GM23338 (cell line): ENCODE measurements at regions not wholly inside any gene's neighbourhood (a gene's known extent, or its start where the extent isn't known, plus 50 kb on each side); places are given as distances from the start of the nearest gene placed in this dataset.

ENCODE experiments used
- ATAC-seq: fragments of 200-7000 bp; cut with Tn5 transposase; 3 replicates; pipeline ENCODE4 v1.9.1; 2020
- DNase-seq: peaks from one replicate; pipeline ENCODE4 v3.0.0-alpha.2; 2015; ENCODE audit warnings: low spot score
- H2AFZ ChIP-seq: fragments of 200-600 bp; sonication (generic); 2 replicates; pipeline ENCODE4 v1.8.0; 2016; ENCODE audit warnings: antibody characterized with exemption, mild to moderate bottlenecking, moderate library complexity
- H3F3A ChIP-seq: fragments of 200-600 bp; sonication (generic); replicated peaks from 2 replicates; pipeline ENCODE4 v1.8.0; 2017; ENCODE audit warnings: antibody characterized with exemption, mixed run types, low read depth
- H3K27ac ChIP-seq: fragments of 200-600 bp; sonication (generic); 2 replicates; pipeline ENCODE4 v1.6.1; 2016; ENCODE audit warnings: low read depth
- H3K27me3 ChIP-seq: fragments of 200-600 bp; sonication (generic); 2 replicates; pipeline ENCODE4 v1.8.0; 2016; ENCODE audit warnings: mild to moderate bottlenecking, mixed run types, moderate library complexity; ENCODE audit not compliant: insufficient read depth
- H3K36me3 ChIP-seq: fragments of 200-600 bp; sonication (generic); 2 replicates; pipeline ENCODE4 v1.8.0; 2016; ENCODE audit warnings: mild to moderate bottlenecking; ENCODE audit not compliant: insufficient read depth
- H3K4me1 ChIP-seq: fragments of 200-600 bp; sonication (generic); 2 replicates; pipeline ENCODE4 v1.8.0; 2016; ENCODE audit warnings: mild to moderate bottlenecking, moderate library complexity; ENCODE audit not compliant: insufficient read depth
- H3K4me2 ChIP-seq: fragments of 200-600 bp; sonication (generic); 2 replicates; pipeline ENCODE4 v1.7.1; 2017; ENCODE audit warnings: mixed run types
- H3K4me3 ChIP-seq: fragments of 200-600 bp; sonication (generic); 2 replicates; pipeline ENCODE4 v1.6.1; 2016; ENCODE audit warnings: mixed run types
- H3K79me2 ChIP-seq: fragments of 200-600 bp; sonication (generic); replicated peaks from 2 replicates; pipeline ENCODE4 v1.8.0; 2017; ENCODE audit warnings: mild to moderate bottlenecking; ENCODE audit not compliant: insufficient read depth
- H3K9me2 ChIP-seq: fragments of 200-600 bp; sonication (generic); 2 replicates; pipeline ENCODE4 v1.8.0; 2017; ENCODE audit not compliant: insufficient read depth
- H4K20me1 ChIP-seq: fragments of 200-600 bp; sonication (generic); replicated peaks from 2 replicates; pipeline ENCODE4 v1.8.0; 2017; ENCODE audit warnings: mild to moderate bottlenecking; ENCODE audit not compliant: insufficient read depth
- H3K27ac Mint-ChIP-seq: 2 replicates; pipeline ENCODE4 v1.8.0; 2020; ENCODE audit warnings: inconsistent platforms, mild to moderate bottlenecking, moderate library complexity, mixed read lengths
- H3K27me3 Mint-ChIP-seq: 3 replicates; pipeline ENCODE4 v1.8.0; 2022; ENCODE audit warnings: low read depth, mild to moderate bottlenecking, moderate library complexity, mixed read lengths, inconsistent platforms; ENCODE audit not compliant: insufficient read depth, poor library complexity
- H3K36me3 Mint-ChIP-seq: 3 replicates; pipeline ENCODE4 v1.8.0; 2021; ENCODE audit warnings: low read depth, mild to moderate bottlenecking, inconsistent platforms, moderate library complexity, mixed read lengths
- H3K4me1 Mint-ChIP-seq: 3 replicates; pipeline ENCODE4 v1.8.0; 2020; ENCODE audit warnings: mild to moderate bottlenecking, inconsistent platforms, mixed read lengths
- H3K4me3 Mint-ChIP-seq: 3 replicates; pipeline ENCODE4 v1.8.0; 2021; ENCODE audit warnings: moderate library complexity, mild to moderate bottlenecking, inconsistent platforms, mixed read lengths
- H3K9me3 Mint-ChIP-seq: 3 replicates; pipeline ENCODE4 v1.8.0; 2020; ENCODE audit warnings: moderate library complexity, mild to moderate bottlenecking, inconsistent platforms, mixed read lengths
- CREB1 ChIP-seq: fragments of 250-450 bp; sonication (Bioruptor Pico); IDR thresholded peaks from 2 replicates; pipeline ENCODE4 v1.5.0; 2020; ENCODE audit warnings: low read depth, mild to moderate bottlenecking, moderate library complexity
- NANOG ChIP-seq: IDR thresholded peaks from 2 replicates; pipeline ENCODE4 v1.6.1; 2016; ENCODE audit warnings: antibody characterized with exemption, borderline replicate concordance
- STAT1 ChIP-seq: IDR thresholded peaks from one replicate; pipeline ENCODE4 v1.6.1; 2016; ENCODE audit warnings: antibody characterized with exemption; ENCODE audit not compliant: unreplicated experiment
- ZNF114 ChIP-seq: fragments of 250-450 bp; sonication (Bioruptor Pico); IDR thresholded peaks from 2 replicates; pipeline ENCODE4 v1.5.0; 2020; ENCODE audit warnings: mild to moderate bottlenecking, moderate library complexity
- ZNF331 ChIP-seq: fragments of 250-450 bp; sonication (Bioruptor Pico); IDR thresholded peaks from 2 replicates; pipeline ENCODE4 v1.5.0; 2020; ENCODE audit warnings: low read depth, mild to moderate bottlenecking, moderate library complexity
- TF ChIP-seq, protein P1 (sequence below): fragments of 250-450 bp; sonication (Bioruptor Pico); IDR thresholded peaks from 2 replicates; pipeline ENCODE4 v1.5.0; 2020; ENCODE audit warnings: mild to moderate bottlenecking, moderate library complexity
- TF ChIP-seq, protein P2 (sequence below): IDR thresholded peaks from one replicate; pipeline ENCODE4 v1.6.1; 2018; ENCODE audit warnings: antibody characterized with exemption; ENCODE audit not compliant: unreplicated experiment

DNA sequence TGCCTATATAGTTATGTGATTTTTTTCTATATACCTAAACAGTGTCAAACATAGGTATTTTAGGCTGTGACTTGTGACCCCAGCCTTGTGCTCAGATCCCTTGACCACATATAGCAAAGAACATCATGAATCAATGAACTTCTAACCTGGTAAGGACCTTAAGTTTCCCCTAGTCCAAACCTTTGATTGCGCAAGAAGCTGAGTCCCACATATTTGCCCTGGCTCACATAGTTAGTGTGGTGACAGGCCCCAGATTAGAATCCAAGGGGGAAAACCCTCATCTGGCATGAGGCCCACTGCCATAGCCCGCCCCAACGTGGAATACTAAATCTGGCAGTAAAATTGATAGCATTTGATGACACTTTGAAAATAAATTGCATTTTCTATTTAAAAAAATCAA, 171.8 kb downstream of the MZT1 start (continued):
- TF ChIP-seq, protein P1, sequence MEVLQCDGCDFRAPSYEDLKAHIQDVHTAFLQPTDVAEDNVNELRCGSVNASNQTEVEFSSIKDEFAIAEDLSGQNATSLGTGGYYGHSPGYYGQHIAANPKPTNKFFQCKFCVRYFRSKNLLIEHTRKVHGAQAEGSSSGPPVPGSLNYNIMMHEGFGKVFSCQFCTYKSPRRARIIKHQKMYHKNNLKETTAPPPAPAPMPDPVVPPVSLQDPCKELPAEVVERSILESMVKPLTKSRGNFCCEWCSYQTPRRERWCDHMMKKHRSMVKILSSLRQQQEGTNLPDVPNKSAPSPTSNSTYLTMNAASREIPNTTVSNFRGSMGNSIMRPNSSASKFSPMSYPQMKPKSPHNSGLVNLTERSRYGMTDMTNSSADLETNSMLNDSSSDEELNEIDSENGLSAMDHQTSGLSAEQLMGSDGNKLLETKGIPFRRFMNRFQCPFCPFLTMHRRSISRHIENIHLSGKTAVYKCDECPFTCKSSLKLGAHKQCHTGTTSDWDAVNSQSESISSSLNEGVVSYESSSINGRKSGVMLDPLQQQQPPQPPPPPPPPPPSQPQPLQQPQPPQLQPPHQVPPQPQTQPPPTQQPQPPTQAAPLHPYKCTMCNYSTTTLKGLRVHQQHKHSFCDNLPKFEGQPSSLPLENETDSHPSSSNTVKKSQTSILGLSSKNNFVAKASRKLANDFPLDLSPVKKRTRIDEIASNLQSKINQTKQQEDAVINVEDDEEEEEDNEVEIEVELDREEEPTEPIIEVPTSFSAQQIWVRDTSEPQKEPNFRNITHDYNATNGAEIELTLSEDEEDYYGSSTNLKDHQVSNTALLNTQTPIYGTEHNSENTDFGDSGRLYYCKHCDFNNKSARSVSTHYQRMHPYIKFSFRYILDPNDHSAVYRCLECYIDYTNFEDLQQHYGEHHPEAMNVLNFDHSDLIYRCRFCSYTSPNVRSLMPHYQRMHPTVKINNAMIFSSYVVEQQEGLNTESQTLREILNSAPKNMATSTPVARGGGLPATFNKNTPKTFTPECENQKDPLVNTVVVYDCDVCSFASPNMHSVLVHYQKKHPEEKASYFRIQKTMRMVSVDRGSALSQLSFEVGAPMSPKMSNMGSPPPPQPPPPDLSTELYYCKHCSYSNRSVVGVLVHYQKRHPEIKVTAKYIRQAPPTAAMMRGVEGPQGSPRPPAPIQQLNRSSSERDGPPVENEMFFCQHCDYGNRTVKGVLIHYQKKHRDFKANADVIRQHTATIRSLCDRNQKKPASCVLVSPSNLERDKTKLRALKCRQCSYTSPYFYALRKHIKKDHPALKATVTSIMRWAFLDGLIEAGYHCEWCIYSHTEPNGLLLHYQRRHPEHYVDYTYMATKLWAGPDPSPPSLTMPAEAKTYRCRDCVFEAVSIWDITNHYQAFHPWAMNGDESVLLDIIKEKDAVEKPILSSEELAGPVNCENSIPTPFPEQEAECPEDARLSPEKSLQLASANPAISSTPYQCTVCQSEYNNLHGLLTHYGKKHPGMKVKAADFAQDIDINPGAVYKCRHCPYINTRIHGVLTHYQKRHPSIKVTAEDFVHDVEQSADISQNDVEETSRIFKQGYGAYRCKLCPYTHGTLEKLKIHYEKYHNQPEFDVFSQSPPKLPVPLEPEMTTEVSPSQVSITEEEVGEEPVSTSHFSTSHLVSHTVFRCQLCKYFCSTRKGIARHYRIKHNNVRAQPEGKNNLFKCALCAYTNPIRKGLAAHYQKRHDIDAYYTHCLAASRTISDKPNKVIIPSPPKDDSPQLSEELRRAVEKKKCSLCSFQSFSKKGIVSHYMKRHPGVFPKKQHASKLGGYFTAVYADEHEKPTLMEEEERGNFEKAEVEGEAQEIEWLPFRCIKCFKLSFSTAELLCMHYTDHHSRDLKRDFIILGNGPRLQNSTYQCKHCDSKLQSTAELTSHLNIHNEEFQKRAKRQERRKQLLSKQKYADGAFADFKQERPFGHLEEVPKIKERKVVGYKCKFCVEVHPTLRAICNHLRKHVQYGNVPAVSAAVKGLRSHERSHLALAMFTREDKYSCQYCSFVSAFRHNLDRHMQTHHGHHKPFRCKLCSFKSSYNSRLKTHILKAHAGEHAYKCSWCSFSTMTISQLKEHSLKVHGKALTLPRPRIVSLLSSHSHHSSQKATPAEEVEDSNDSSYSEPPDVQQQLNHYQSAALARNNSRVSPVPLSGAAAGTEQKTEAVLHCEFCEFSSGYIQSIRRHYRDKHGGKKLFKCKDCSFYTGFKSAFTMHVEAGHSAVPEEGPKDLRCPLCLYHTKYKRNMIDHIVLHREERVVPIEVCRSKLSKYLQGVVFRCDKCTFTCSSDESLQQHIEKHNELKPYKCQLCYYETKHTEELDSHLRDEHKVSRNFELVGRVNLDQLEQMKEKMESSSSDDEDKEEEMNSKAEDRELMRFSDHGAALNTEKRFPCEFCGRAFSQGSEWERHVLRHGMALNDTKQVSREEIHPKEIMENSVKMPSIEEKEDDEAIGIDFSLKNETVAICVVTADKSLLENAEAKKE (CRISPR knock-in tag), result no peak
- TF ChIP-seq ZNF331 (CRISPR knock-in tag) (no peak), STAT1 (no peak)

DNA sequence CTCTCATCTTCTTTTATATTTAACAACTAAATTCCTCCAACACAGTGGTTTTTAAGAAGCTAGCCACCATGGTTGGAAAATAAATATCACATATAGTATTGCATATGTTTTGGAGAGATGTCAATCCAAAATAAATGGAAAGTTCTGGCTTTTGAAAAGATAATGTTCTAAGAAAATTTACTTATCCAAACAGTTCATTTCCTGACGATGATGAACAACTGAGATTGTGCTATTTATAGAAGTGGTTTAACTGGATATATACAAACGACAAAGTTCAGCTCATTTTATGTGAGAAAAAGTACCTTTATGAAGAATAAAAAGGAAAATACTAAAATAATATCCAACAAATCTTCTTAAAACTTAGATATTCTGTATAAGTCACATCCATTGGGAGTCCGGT, 174.7 kb downstream of the MZT1 start:
- ATAC-seq (no peak), DNase-seq (no peak)
- no peak overlapping the region for H3K4me2 ChIP-seq
- H3K9me2 ChIP-seq, result no peaks in the 10 kb centered on the region
- Mint-ChIP-seq H3K4me1 (no peaks in the 10 kb centered on the region), H3K4me3 (no peak overlapping the region), H3K27ac (no peak overlapping the region), H3K9me3 (no peaks in the 10 kb centered on the region), H3K27me3 (no peaks in the 10 kb centered on the region), H3K36me3 (no peaks in the 10 kb centered on the region)
- no peaks in the 10 kb centered on the region for H3K36me3 ChIP-seq
- no peaks in the 10 kb centered on the region for H4K20me1 ChIP-seq
- no peak overlapping the region for H2AFZ ChIP-seq
- H3K4me3 ChIP-seq, result no peak overlapping the region
- no peaks in the 10 kb centered on the region for H3K27me3 ChIP-seq
- no peaks in the 10 kb centered on the region for H3K79me2 ChIP-seq
- H3K27ac ChIP-seq, result no peak overlapping the region
- H3K4me1 ChIP-seq, result no peaks in the 10 kb centered on the region
- H3F3A ChIP-seq, result no peaks in the 10 kb centered on the region
- no peak for TF ChIP-seq NANOG
- no peak for TF ChIP-seq ZNF331 (CRISPR knock-in tag)
- TF ChIP-seq, protein P1 (CRISPR knock-in tag), result no peak
- TF ChIP-seq, protein P2, sequence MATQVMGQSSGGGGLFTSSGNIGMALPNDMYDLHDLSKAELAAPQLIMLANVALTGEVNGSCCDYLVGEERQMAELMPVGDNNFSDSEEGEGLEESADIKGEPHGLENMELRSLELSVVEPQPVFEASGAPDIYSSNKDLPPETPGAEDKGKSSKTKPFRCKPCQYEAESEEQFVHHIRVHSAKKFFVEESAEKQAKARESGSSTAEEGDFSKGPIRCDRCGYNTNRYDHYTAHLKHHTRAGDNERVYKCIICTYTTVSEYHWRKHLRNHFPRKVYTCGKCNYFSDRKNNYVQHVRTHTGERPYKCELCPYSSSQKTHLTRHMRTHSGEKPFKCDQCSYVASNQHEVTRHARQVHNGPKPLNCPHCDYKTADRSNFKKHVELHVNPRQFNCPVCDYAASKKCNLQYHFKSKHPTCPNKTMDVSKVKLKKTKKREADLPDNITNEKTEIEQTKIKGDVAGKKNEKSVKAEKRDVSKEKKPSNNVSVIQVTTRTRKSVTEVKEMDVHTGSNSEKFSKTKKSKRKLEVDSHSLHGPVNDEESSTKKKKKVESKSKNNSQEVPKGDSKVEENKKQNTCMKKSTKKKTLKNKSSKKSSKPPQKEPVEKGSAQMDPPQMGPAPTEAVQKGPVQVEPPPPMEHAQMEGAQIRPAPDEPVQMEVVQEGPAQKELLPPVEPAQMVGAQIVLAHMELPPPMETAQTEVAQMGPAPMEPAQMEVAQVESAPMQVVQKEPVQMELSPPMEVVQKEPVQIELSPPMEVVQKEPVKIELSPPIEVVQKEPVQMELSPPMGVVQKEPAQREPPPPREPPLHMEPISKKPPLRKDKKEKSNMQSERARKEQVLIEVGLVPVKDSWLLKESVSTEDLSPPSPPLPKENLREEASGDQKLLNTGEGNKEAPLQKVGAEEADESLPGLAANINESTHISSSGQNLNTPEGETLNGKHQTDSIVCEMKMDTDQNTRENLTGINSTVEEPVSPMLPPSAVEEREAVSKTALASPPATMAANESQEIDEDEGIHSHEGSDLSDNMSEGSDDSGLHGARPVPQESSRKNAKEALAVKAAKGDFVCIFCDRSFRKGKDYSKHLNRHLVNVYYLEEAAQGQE, result no peak
- TF ChIP-seq ZNF114 (CRISPR knock-in tag), result no peak
- TF ChIP-seq CREB1, result no peak
